ENCODE measurements at regions not wholly inside any gene's neighbourhood (a gene's known extent, or its start where the extent isn't known, plus 50 kb on each side); places are given as distances from the start of the nearest gene placed in this dataset.
"Not testable (repeated sequence)": the region's sequence is repeated elsewhere in the genome, so short reads cannot be mapped to it uniquely, and the experiment has no call there.

GRCh38 chr13:97540696-97541095 is 106.7 kb downstream of the RAP2A start:
- Histone ChIP-seq H3K9me3 (no peaks in the 10 kb centered on the region), H3K4me3 (no peak overlapping the region), H3K36me3 (ENCODE audit: low read depth) (no peaks in the 10 kb centered on the region), H3K4me1 (ENCODE audit: low read depth) (no peaks in the 10 kb centered on the region)
- DNase-seq (no peak), ATAC-seq (no peak)
- intact Hi-C loops (cut with DNase I, micrococcal nuclease): no loop called here
- TF ChIP-seq CTCF (IDR thresholded peaks at IDR 0.05): no peak

- H3K9me3 ChIP-seq: no peaks in the 10 kb centered on the region
- H3K4me1 ChIP-seq (ENCODE audit: low read depth): no peaks in the 10 kb centered on the region
- intact Hi-C loops (cut with DNase I, micrococcal nuclease): no loop called here
- ATAC-seq (no peak), DNase-seq (no peak)
- no peak for TF ChIP-seq CTCF (IDR thresholded peaks at IDR 0.05)
- no peaks in the 10 kb centered on the region for H3K36me3 ChIP-seq (ENCODE audit: low read depth)
- H3K4me3 ChIP-seq: no peak overlapping the region
Observed at GRCh38 chr13:97542102-97542685, 108.2 kb downstream of the RAP2A start.

GRCh38 chr13:97544031-97544765 is 110.2 kb downstream of the RAP2A start:
- H3K9me3 ChIP-seq: no peaks in the 10 kb centered on the region
- intact Hi-C loops (cut with DNase I, micrococcal nuclease): no loop called here
- ATAC-seq: no peak
- no peak for DNase-seq
- TF ChIP-seq CTCF (IDR thresholded peaks at IDR 0.05): no peak
- H3K36me3 ChIP-seq (ENCODE audit: low read depth): no peaks in the 10 kb centered on the region
- H3K4me1 ChIP-seq (ENCODE audit: low read depth): no peaks in the 10 kb centered on the region
- no peak overlapping the region for H3K4me3 ChIP-seq

- H3K36me3 ChIP-seq (ENCODE audit: low read depth); H3K9me3 ChIP-seq; H3K4me3 ChIP-seq; DNase-seq; intact Hi-C loops (cut with DNase I, micrococcal nuclease); H3K4me1 ChIP-seq (ENCODE audit: low read depth); ATAC-seq: not testable (repeated sequence)
Observed at GRCh38 chr13:97544971-97545499, 111.1 kb downstream of the RAP2A start.

- DNase-seq (no peak), ATAC-seq (no peak)
- no peaks in the 10 kb centered on the region for H3K36me3 ChIP-seq (ENCODE audit: low read depth)
- no peak overlapping the region for H3K4me3 ChIP-seq
- TF ChIP-seq CTCF (IDR thresholded peaks at IDR 0.05): no peak
- H3K9me3 ChIP-seq: no peaks in the 10 kb centered on the region
- H3K4me1 ChIP-seq (ENCODE audit: low read depth): no peaks in the 10 kb centered on the region
- intact Hi-C loops (cut with DNase I, micrococcal nuclease): no loop called here
Observed at GRCh38 chr13:97548138-97548537, 114.2 kb downstream of the RAP2A start.

GRCh38 chr13:97548711-97549110 is 114.7 kb downstream of the RAP2A start:
- Histone ChIP-seq H3K9me3 (no peaks in the 10 kb centered on the region), H3K4me3 (no peak overlapping the region), H3K4me1 (ENCODE audit: low read depth) (no peaks in the 10 kb centered on the region), H3K36me3 (ENCODE audit: low read depth) (no peaks in the 10 kb centered on the region)
- intact Hi-C loops (cut with DNase I, micrococcal nuclease): no loop called here
- no peak for ATAC-seq
- DNase-seq: no peak
- no peak for TF ChIP-seq CTCF (IDR thresholded peaks at IDR 0.05)

All from mucosa of descending colon (tissue), 3 donors.